Fibroblast of lung (primary cell): ENCODE measurements at regions not wholly inside any gene's neighbourhood (a gene's known extent, or its start where the extent isn't known, plus 50 kb on each side); places are given as distances from the start of the nearest gene placed in this dataset.

Source experiments
- DNase-seq, 2 donors: peaks; one replicate each; pipeline versions ENCODE4 v3.0.0 to v3.0.0-alpha.2; 2010; ENCODE audit warnings: low read depth in 2 of 2
- H2AFZ ChIP-seq: 2 replicates; pipeline ENCODE4 v1.5.1; 2012; ENCODE audit warnings: low read length, control low read depth, inconsistent platforms
- H3K27ac ChIP-seq: 2 replicates; pipeline ENCODE4 v1.5.1; 2011; ENCODE audit warnings: low read length, control low read depth; ENCODE audit not compliant: insufficient read depth
- H3K27me3 ChIP-seq: 2 replicates; pipeline ENCODE4 v1.5.1; 2011; ENCODE audit warnings: mild to moderate bottlenecking, low read length; ENCODE audit not compliant: control insufficient read depth, insufficient read depth
- H3K36me3 ChIP-seq: 2 replicates; pipeline ENCODE4 v1.5.1; 2011; ENCODE audit warnings: low read length; ENCODE audit not compliant: control insufficient read depth, insufficient read depth
- H3K4me1 ChIP-seq: 2 replicates; pipeline ENCODE4 v1.5.1; 2011; ENCODE audit warnings: low read length; ENCODE audit not compliant: control insufficient read depth, insufficient read depth; ENCODE audit errors: extremely low read depth
- H3K4me2 ChIP-seq: 2 replicates; pipeline ENCODE4 v1.5.1; 2011; ENCODE audit warnings: low read length, control low read depth; ENCODE audit not compliant: insufficient read depth; ENCODE audit errors: extremely low read depth
- H3K4me3 ChIP-seq, 4 experiments: fragments of 200-600 bp in 1 of 4; sonication (generic) in 1 of 4; replicated peaks in 1 of 4; 2 replicates each; pipeline ENCODE4 v1.5.1; 2011 to 2016; ENCODE audit warnings: low read length in 4 of 4, low read depth in 3 of 4, mild to moderate bottlenecking in 3 of 4, control low read depth in 2 of 4, inconsistent platforms in 1 of 4, mixed read lengths in 1 of 4; ENCODE audit not compliant: insufficient read depth in 1 of 4; ENCODE audit errors: control extremely low read depth in 1 of 4
- H3K79me2 ChIP-seq: 2 replicates; pipeline ENCODE4 v1.5.1; 2012; ENCODE audit warnings: mild to moderate bottlenecking, low read length, inconsistent platforms; ENCODE audit not compliant: control insufficient read depth, insufficient read depth
- H3K9ac ChIP-seq: 2 replicates; pipeline ENCODE4 v1.5.1; 2011; ENCODE audit warnings: mild to moderate bottlenecking, low read length, control low read depth; ENCODE audit not compliant: insufficient read depth
- H3K9me3 ChIP-seq: 2 replicates; pipeline ENCODE4 v1.5.1; 2012; ENCODE audit warnings: low read depth, low read length; ENCODE audit not compliant: control insufficient read depth, insufficient read depth
- H4K20me1 ChIP-seq: 2 replicates; pipeline ENCODE4 v1.5.1; 2011; ENCODE audit warnings: low read length; ENCODE audit not compliant: control insufficient read depth, insufficient read depth; ENCODE audit errors: extremely low read depth
- CTCF ChIP-seq, 2 donors: IDR thresholded peaks in 1 of 2; conservative IDR thresholded peaks in 1 of 2; 1 replicate in 1 of 2; 2 replicates in 1 of 2; pipeline ENCODE4 v1.5.1; 2011 to 2012; ENCODE audit warnings: low read length in 2 of 2, control low read depth in 1 of 2, inconsistent platforms in 1 of 2, low read depth in 1 of 2, mild to moderate bottlenecking in 1 of 2
- EZH2 ChIP-seq: IDR thresholded peaks from 2 replicates; pipeline ENCODE4 v1.5.1; 2012; ENCODE audit warnings: low read length, control low read depth, mild to moderate bottlenecking; ENCODE audit errors: missing control alignments

DNA sequence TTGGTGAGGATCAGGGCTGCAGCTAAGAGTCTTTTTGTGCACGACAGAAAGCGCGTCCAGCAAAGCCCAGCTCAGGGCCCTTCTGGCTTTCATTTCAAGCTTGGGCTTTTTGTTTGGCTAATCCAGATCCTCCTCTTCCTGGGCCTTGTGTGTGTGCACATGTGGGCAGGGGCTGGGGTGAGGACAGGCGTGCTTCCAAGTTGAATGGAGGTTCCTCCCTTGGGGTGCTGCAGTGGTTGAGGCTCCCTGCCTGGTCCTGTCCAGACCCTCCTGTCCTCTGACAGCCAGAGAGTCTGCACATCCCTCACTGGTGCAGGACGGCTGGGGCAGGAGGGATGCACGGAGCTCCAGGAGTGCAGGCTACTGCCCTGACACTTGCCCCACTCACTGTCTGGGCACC is 62.0 kb upstream of the NECTIN1 start:
- Histone ChIP-seq H3K9ac (no peak overlapping the region), H3K9me3 (no peaks in the 10 kb centered on the region), H4K20me1 (no peaks in the 10 kb centered on the region), H3K36me3 (no peaks in the 10 kb centered on the region), H3K4me2 (no peak overlapping the region), H3K79me2 (no peaks in the 10 kb centered on the region), H3K27me3 (peaks cover 4% of the 10 kb centered on the region), H2AFZ (no peak overlapping the region), H3K4me1 (no peaks in the 10 kb centered on the region), H3K27ac (no peak overlapping the region), H3K4me3 (no peak overlapping the region)
- DNase-seq = no peak
- TF ChIP-seq EZH2 (no peak), CTCF (conservative IDR thresholded peaks at IDR 0.05 in 1 of 2, IDR thresholded peaks at IDR 0.05 in 1 of 2; ENCODE audit: low read depth in 1 of 2, low read length in 2 of 2) (no peak)

- no peak overlapping the region for H2AFZ ChIP-seq
- DNase-seq = no peak
- no peaks in the 10 kb centered on the region for H3K36me3 ChIP-seq
- no peak overlapping the region for H3K9ac ChIP-seq
- no peak for TF ChIP-seq EZH2
- TF ChIP-seq CTCF (conservative IDR thresholded peaks at IDR 0.05 in 1 of 2, IDR thresholded peaks at IDR 0.05 in 1 of 2; ENCODE audit: low read depth in 1 of 2, low read length in 2 of 2) = no peak
- H3K9me3 ChIP-seq = no peaks in the 10 kb centered on the region
- no peaks in the 10 kb centered on the region for H3K4me1 ChIP-seq
- H3K4me3 ChIP-seq = no peak overlapping the region
- H3K27me3 ChIP-seq = peaks cover 4% of the 10 kb centered on the region
- no peaks in the 10 kb centered on the region for H4K20me1 ChIP-seq
- H3K79me2 ChIP-seq = no peaks in the 10 kb centered on the region
- H3K27ac ChIP-seq = no peak overlapping the region
- no peak overlapping the region for H3K4me2 ChIP-seq
Observed at GRCh38 chr11:119790476-119790875, 61.5 kb upstream of the NECTIN1 start.

DNA sequence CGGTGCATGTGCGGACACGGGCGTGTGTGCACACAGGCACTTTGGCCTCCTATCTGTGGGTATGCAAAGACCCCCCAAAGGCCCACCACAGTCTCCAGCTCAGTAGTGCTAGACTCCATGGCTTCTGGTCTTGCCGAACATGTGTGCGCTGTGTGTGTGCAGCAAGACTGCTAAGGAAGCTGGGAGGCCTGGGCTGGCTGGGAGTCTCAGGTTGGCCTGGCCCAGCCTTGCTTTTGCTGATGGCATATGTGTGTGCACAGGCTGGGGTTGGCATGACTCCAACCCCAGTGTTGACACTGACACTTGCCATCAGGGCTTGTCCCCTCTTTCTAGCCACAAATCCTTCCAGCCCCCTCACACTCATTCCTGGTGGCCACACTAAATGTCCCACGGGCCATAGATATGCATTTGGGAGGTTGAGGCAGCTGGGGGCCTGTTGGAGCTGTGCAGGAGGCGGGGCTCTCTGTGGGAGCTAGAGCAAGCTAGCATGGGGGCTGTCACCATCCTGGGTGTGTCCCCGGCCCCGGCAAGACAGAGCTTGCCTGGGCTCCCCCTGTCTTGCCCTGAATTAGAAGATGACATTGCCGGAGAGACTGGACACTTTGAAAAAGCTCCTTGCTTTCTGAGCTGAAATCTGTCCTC is 60.9 kb upstream of the NECTIN1 start:
- Histone ChIP-seq H3K36me3 (no peaks in the 10 kb centered on the region), H3K79me2 (no peaks in the 10 kb centered on the region), H2AFZ (no peak overlapping the region), H3K4me3 (no peak overlapping the region), H3K4me1 (no peaks in the 10 kb centered on the region), H3K4me2 (no peak overlapping the region), H3K9me3 (no peaks in the 10 kb centered on the region), H3K27ac (no peak overlapping the region), H3K9ac (no peak overlapping the region), H4K20me1 (no peaks in the 10 kb centered on the region), H3K27me3 (peaks cover 4% of the 10 kb centered on the region)
- no peak for DNase-seq
- TF ChIP-seq CTCF (conservative IDR thresholded peaks at IDR 0.05 in 1 of 2, IDR thresholded peaks at IDR 0.05 in 1 of 2; ENCODE audit: low read depth in 1 of 2, low read length in 2 of 2) (no peak), EZH2 (no peak)
